T-helper 2 cell treated with Interferon-gamma antibody and Interleukin-4, amounts not matched to agents 100 ng/mL and 5 ng/mL, for 36 hours (primary cell): ENCODE measurements at regions not wholly inside any gene's neighbourhood (a gene's known extent, or its start where the extent isn't known, plus 50 kb on each side); places are given as distances from the start of the nearest gene placed in this dataset.

Experiments used
- intact Hi-C: fragments of 100-400 bp; cut with micrococcal nuclease; formaldehyde crosslinking; loops from one replicate; pipeline ENCODE4 v1.15.1; 2023

- intact Hi-C loops: no loop called here
These were observed 317.9 kb downstream of the ETS1 start for GRCh38 chr11:128269466-128269865.

- intact Hi-C loops: no loop called here
These were observed 320.5 kb downstream of the ETS1 start for GRCh38 chr11:128266893-128267292.

- intact Hi-C loops: no loop called here
These were observed 324.7 kb downstream of the ETS1 start for GRCh38 chr11:128262463-128263345.

GRCh38 chr11:128261011-128261421 is 326.3 kb downstream of the ETS1 start:
- intact Hi-C loops: no loop called here

GRCh38 chr11:128260398-128260797 is 327.0 kb downstream of the ETS1 start:
- intact Hi-C loops: no loop called here

- intact Hi-C loops: loop anchor here (5.0 kb wide), 1 partner anchor 53 kb away; no protein-coding TSS in a partner anchor
These were observed 327.5 kb downstream of the ETS1 start for GRCh38 chr11:128259816-128260215.

- intact Hi-C loops: loop anchor here (5.0 kb wide), 1 partner anchor 48 kb away; no protein-coding TSS in a partner anchor
These were observed 332.4 kb downstream of the ETS1 start for GRCh38 chr11:128254941-128255340.

- intact Hi-C loops: no loop called here
These were observed 336.2 kb downstream of the ETS1 start for GRCh38 chr11:128251140-128251539.

- intact Hi-C loops: no loop called here
These were observed 336.9 kb downstream of the ETS1 start for GRCh38 chr11:128250482-128250881.

GRCh38 chr11:128246810-128247594 is 340.4 kb downstream of the ETS1 start:
- intact Hi-C loops: no loop called here

GRCh38 chr11:128246364-128246801 is 341.0 kb downstream of the ETS1 start:
- intact Hi-C loops: no loop called here

GRCh38 chr11:128244871-128245270 is 342.5 kb downstream of the ETS1 start:
- intact Hi-C loops: no loop called here

- intact Hi-C loops: no loop called here
These were observed 344.9 kb downstream of the ETS1 start for GRCh38 chr11:128242451-128242850.

- intact Hi-C loops: no loop called here
These were observed 346.8 kb downstream of the ETS1 start for GRCh38 chr11:128240546-128240945.

GRCh38 chr11:128239306-128239705 is 348.1 kb downstream of the ETS1 start:
- intact Hi-C loops: loop anchor here (2.0 kb wide), 1 partner anchor 45 kb away; no protein-coding TSS in a partner anchor

- intact Hi-C loops: loop anchor here (2.0 kb wide), 1 partner anchor 44 kb away; no protein-coding TSS in a partner anchor
These were observed 348.7 kb downstream of the ETS1 start for GRCh38 chr11:128238521-128239265.

GRCh38 chr11:128236506-128237498 is 350.6 kb downstream of the ETS1 start:
- intact Hi-C loops: no loop called here

GRCh38 chr11:128235958-128236357 is 351.4 kb downstream of the ETS1 start:
- intact Hi-C loops: no loop called here

GRCh38 chr11:128235426-128235825 is 351.9 kb downstream of the ETS1 start:
- intact Hi-C loops: no loop called here

- intact Hi-C loops: no loop called here
These were observed 353.2 kb downstream of the ETS1 start for GRCh38 chr11:128234143-128234542.
